PC-9 (cell line): ENCODE measurements at regions not wholly inside any gene's neighbourhood (a gene's known extent, or its start where the extent isn't known, plus 50 kb on each side); places are given as distances from the start of the nearest gene placed in this dataset.

Experiments
- EZH2 ChIP-seq: fragments of 200-600 bp; sonication (generic); IDR thresholded peaks from 2 replicates; pipeline ENCODE4 v1.8.0; 2017; ENCODE audit warnings: antibody characterized with exemption, low read depth
- TF ChIP-seq, protein P1 (sequence below): fragments of 200-600 bp; sonication (generic); conservative IDR thresholded peaks from 2 replicates; pipeline ENCODE4 v1.6.1; 2017; ENCODE audit warnings: mixed run types, antibody characterized with exemption, mild to moderate bottlenecking, moderate library complexity

GRCh38 chr2:196233021-196233804 lies 61.8 kb upstream of the STK17B start:
- TF ChIP-seq, protein P1, sequence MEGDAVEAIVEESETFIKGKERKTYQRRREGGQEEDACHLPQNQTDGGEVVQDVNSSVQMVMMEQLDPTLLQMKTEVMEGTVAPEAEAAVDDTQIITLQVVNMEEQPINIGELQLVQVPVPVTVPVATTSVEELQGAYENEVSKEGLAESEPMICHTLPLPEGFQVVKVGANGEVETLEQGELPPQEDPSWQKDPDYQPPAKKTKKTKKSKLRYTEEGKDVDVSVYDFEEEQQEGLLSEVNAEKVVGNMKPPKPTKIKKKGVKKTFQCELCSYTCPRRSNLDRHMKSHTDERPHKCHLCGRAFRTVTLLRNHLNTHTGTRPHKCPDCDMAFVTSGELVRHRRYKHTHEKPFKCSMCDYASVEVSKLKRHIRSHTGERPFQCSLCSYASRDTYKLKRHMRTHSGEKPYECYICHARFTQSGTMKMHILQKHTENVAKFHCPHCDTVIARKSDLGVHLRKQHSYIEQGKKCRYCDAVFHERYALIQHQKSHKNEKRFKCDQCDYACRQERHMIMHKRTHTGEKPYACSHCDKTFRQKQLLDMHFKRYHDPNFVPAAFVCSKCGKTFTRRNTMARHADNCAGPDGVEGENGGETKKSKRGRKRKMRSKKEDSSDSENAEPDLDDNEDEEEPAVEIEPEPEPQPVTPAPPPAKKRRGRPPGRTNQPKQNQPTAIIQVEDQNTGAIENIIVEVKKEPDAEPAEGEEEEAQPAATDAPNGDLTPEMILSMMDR = no peak
- no peak for TF ChIP-seq EZH2
